ENCODE measurements at regions not wholly inside any gene's neighbourhood (a gene's known extent, or its start where the extent isn't known, plus 50 kb on each side); places are given as distances from the start of the nearest gene placed in this dataset.

DNA sequence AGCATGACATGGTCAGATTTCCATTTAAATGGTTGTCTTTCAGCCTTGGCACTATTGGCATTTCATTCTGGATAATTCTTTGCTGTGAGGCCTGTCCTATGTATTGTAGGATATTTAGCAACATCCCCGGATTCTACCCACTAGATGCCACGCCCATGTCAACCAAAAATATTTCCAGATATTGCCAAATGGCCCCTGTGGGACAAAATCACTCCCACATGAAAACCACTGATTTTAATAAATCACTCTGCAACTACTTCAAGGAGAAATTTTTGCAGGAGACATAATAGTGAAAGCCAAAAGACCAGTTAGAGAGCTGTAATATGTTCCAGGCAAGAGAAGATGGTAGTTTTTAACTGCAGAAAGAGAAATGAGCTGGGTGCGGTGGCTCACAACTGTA, 55.9 kb upstream of the RARB start:
- Histone ChIP-seq H3K79me2 (ENCODE audit: control insufficient read depth in 1 of 2, insufficient read depth in 2 of 2, low read length in 2 of 2) (no peaks in the 10 kb centered on the region), H3K4me1 (replicated peaks in 1 of 4; ENCODE audit: control insufficient read depth in 3 of 4, insufficient read depth in 4 of 4, low read length in 3 of 4) (no peaks in the 10 kb centered on the region), H3K27ac (ENCODE audit: low read depth, low read length) (no peak overlapping the region), H4K20me1 (replicated peaks in 1 of 2; ENCODE audit: control insufficient read depth in 1 of 2, insufficient read depth in 2 of 2, low read length in 2 of 2) (no peaks in the 10 kb centered on the region), H4K91ac (replicated peaks; ENCODE audit: insufficient read length, low read length) (no peak overlapping the region), H3K18ac (ENCODE audit: extremely low read depth, low read length) (no peak overlapping the region), H3K27me3 (replicated peaks in 1 of 4; ENCODE audit: control insufficient read depth in 3 of 4, extremely low read depth in 1 of 4, insufficient read depth in 3 of 4, low read length in 3 of 4) (no peaks in the 10 kb centered on the region), H3K56ac (replicated peaks; ENCODE audit: insufficient read length, low read depth, low read length) (no peak overlapping the region), H3K4ac (replicated peaks; ENCODE audit: insufficient read length, low read depth, low read length) (no peak overlapping the region), H3K36me3 (ENCODE audit: control insufficient read depth in 2 of 4, insufficient read depth in 4 of 4, low read length in 3 of 4) (no peaks in the 10 kb centered on the region), H4K8ac (ENCODE audit: extremely low read depth, insufficient read depth, low read length) (no peak overlapping the region), H2BK20ac (ENCODE audit: low read length) (no peak overlapping the region), H2BK15ac (ENCODE audit: low read length) (no peak overlapping the region), H2AK5ac (ENCODE audit: low read depth, low read length) (no peak overlapping the region), H3K9ac (replicated peaks in 1 of 4; ENCODE audit: extremely low read depth in 1 of 4, low read depth in 3 of 4, low read length in 3 of 4) (no peak overlapping the region), H3K79me1 (ENCODE audit: low read depth, low read length) (no peaks in the 10 kb centered on the region), H3K4me3 (ENCODE audit: extremely low read depth in 1 of 4, insufficient read depth in 2 of 4, low read depth in 3 of 4, low read length in 4 of 4) (no peak overlapping the region), H3K23ac (ENCODE audit: insufficient read length) (no peak overlapping the region), H2AFZ (ENCODE audit: low read length) (no peak overlapping the region), H3K23me2 (ENCODE audit: low read depth, low read length) (no peaks in the 10 kb centered on the region), H3K14ac (ENCODE audit: insufficient read length) (no peak overlapping the region), H2BK12ac (ENCODE audit: low read depth, low read length) (no peak overlapping the region), H3K9me3 (ENCODE audit: insufficient read depth in 2 of 2, low read depth in 1 of 2, low read length in 1 of 2) (no peaks in the 10 kb centered on the region; a peak in 1 of 4 replicates), H3K4me2 (ENCODE audit: insufficient read depth in 1 of 2, low read depth in 2 of 2, low read length in 2 of 2) (no peak overlapping the region), H4K5ac (ENCODE audit: insufficient read length, low read depth, low read length) (no peak overlapping the region), H2BK5ac (ENCODE audit: low read depth, low read length) (no peak overlapping the region), H2BK120ac (replicated peaks; ENCODE audit: low read depth, low read length) (no peak overlapping the region)
- WGBS, 2 experiments (ENCODE audit: extremely low coverage in 1 of 2, insufficient coverage in 1 of 2, insufficient read length in 1 of 2, insufficient replicate concordance in 2 of 2, low coverage in 1 of 2, low lambda C conversion rate in 2 of 2, missing lambda C conversion rate in 1 of 2), result 98% methylated on average over 3 of the region's 3 CpGs; no CpG with 5 or more reads in 1 of the 2 experiments
- DNase-seq (ENCODE audit: low read depth in 1 of 2, low spot score in 2 of 2), result no peak
- CTCF ChIA-PET (ENCODE audit: partially characterized antibody), result interaction anchor here (1.6 kb wide), 1 partner anchor 14 kb away, joined by 3 read pairs; no protein-coding TSS in a partner anchor
- POLR2A ChIA-PET (ENCODE audit: partially characterized antibody), result no interaction called here
- FAIRE-seq, result no peak
- TF ChIP-seq ZNF274 (IDR thresholded peaks at IDR 0.05; ENCODE audit: borderline replicate concordance, extremely low read depth, low read length) (no peak), MAX (IDR thresholded peaks at IDR 0.05) (no peak), EGR1 (IDR thresholded peaks at IDR 0.05; ENCODE audit: borderline replicate concordance, low read depth, low read length) (no peak), CBX8 (IDR thresholded peaks at IDR 0.05; ENCODE audit: borderline replicate concordance, low read depth, low read length) (no peak), BRCA1 (IDR thresholded peaks at IDR 0.05; ENCODE audit: low read depth, low read length) (no peak), NANOG (IDR thresholded peaks at IDR 0.05; ENCODE audit: insufficient read depth, low read depth, low read length, poor library complexity, severe bottlenecking) (no peak), SRF (IDR thresholded peaks at IDR 0.05; ENCODE audit: low read depth, low read length) (no peak), SP1 (IDR thresholded peaks at IDR 0.05; ENCODE audit: low read depth, low read length) (no peak)

Data from H1 (cell line).